ENCODE measurements at regions not wholly inside any gene's neighbourhood (a gene's known extent, or its start where the extent isn't known, plus 50 kb on each side); places are given as distances from the start of the nearest gene placed in this dataset.

- peak; percentile 91 for TF ChIP-seq CTCF (conservative IDR thresholded peaks at IDR 0.05; ENCODE audit: control insufficient read depth, insufficient read depth, low read depth, low read length)
- DNase-seq (ENCODE audit: low read depth) = peak; percentile 91
- H3K4me3 ChIP-seq (ENCODE audit: control insufficient read depth, low read depth, low read length) = peak overlapping the region; percentile 40
Observed at GRCh38 chr2:64330281-64331113, 123.5 kb upstream of the LGALSL start.

GRCh38 chr2:64331114-64331645 lies 122.8 kb upstream of the LGALSL start:
- H3K4me3 ChIP-seq (ENCODE audit: control insufficient read depth, low read depth, low read length) = no peak overlapping the region
- TF ChIP-seq CTCF (conservative IDR thresholded peaks at IDR 0.05; ENCODE audit: control insufficient read depth, insufficient read depth, low read depth, low read length) = no peak
- DNase-seq (ENCODE audit: low read depth) = no peak

GRCh38 chr2:64331849-64332699 lies 121.9 kb upstream of the LGALSL start:
- no peak for DNase-seq (ENCODE audit: low read depth)
- TF ChIP-seq CTCF (conservative IDR thresholded peaks at IDR 0.05; ENCODE audit: control insufficient read depth, insufficient read depth, low read depth, low read length) = no peak
- H3K4me3 ChIP-seq (ENCODE audit: control insufficient read depth, low read depth, low read length) = no peak overlapping the region

- no peak for TF ChIP-seq CTCF (conservative IDR thresholded peaks at IDR 0.05; ENCODE audit: control insufficient read depth, insufficient read depth, low read depth, low read length)
- DNase-seq (ENCODE audit: low read depth) = peak; percentile 43
- no peak overlapping the region for H3K4me3 ChIP-seq (ENCODE audit: control insufficient read depth, low read depth, low read length)
Observed at GRCh38 chr2:64336171-64336570, 117.8 kb upstream of the LGALSL start.

- no peak for TF ChIP-seq CTCF (conservative IDR thresholded peaks at IDR 0.05; ENCODE audit: control insufficient read depth, insufficient read depth, low read depth, low read length)
Observed at GRCh38 chr2:64337314-64337713, 116.6 kb upstream of the LGALSL start.

GRCh38 chr2:64338108-64338507 lies 115.9 kb upstream of the LGALSL start:
- no peak for DNase-seq (ENCODE audit: low read depth)
- no peak for TF ChIP-seq CTCF (conservative IDR thresholded peaks at IDR 0.05; ENCODE audit: control insufficient read depth, insufficient read depth, low read depth, low read length)

More at GRCh38 chr2:64337314-64337713, 116.6 kb upstream of the LGALSL start:
- no peak overlapping the region for H3K4me3 ChIP-seq (ENCODE audit: control insufficient read depth, low read depth, low read length)
- no peak for DNase-seq (ENCODE audit: low read depth)

More at GRCh38 chr2:64338108-64338507, 115.9 kb upstream of the LGALSL start:
- H3K4me3 ChIP-seq (ENCODE audit: control insufficient read depth, low read depth, low read length) = no peak overlapping the region
